Activated CD4-positive, alpha-beta T cell treated with anti-CD3 and anti-CD28 coated beads for 48 hours (primary cell): ENCODE measurements at regions not wholly inside any gene's neighbourhood (a gene's known extent, or its start where the extent isn't known, plus 50 kb on each side); places are given as distances from the start of the nearest gene placed in this dataset.

Source experiments
- DNase-seq: peaks from one replicate; pipeline ENCODE4 v3.0.0-alpha.2; 2020

GRCh38 chr20:9919271-9920014, 80.6 kb upstream of the PAK5 start:
- DNase-seq, result no peak

- no peak for DNase-seq
These were observed 79.5 kb upstream of the PAK5 start for GRCh38 chr20:9918348-9918747.

- DNase-seq, result no peak
These were observed 77.9 kb upstream of the PAK5 start for GRCh38 chr20:9916761-9917160.

- peak; percentile 49 for DNase-seq
These were observed 74.1 kb upstream of the PAK5 start for GRCh38 chr20:9912858-9913434.

GRCh38 chr20:9912290-9912689, 73.4 kb upstream of the PAK5 start:
- no peak for DNase-seq

GRCh38 chr20:9911519-9911918, 72.6 kb upstream of the PAK5 start:
- DNase-seq, result no peak

- DNase-seq, result no peak
These were observed 70.3 kb upstream of the PAK5 start for GRCh38 chr20:9909167-9909566.

- no peak for DNase-seq
These were observed 64.3 kb upstream of the PAK5 start for GRCh38 chr20:9903048-9903655.

- no peak for DNase-seq
These were observed 50.5 kb upstream of the PAK5 start for GRCh38 chr20:9889270-9889981.
